DND-41 (cell line): ENCODE measurements at regions not wholly inside any gene's neighbourhood (a gene's known extent, or its start where the extent isn't known, plus 50 kb on each side); places are given as distances from the start of the nearest gene placed in this dataset.

Source experiments
- ATAC-seq: fragments of 200-7000 bp; cut with Tn5 transposase; 3 replicates; pipeline ENCODE4 v1.9.1; 2021; ENCODE audit warnings: low read depth; ENCODE audit not compliant: insufficient read depth
- DNase-seq: peaks from one replicate; pipeline ENCODE4 v3.0.0-alpha.2; 2020
- H2AFZ ChIP-seq: 2 replicates; pipeline ENCODE4 v1.6.0; 2012; ENCODE audit warnings: low read depth, low read length
- H3K27ac ChIP-seq: 2 replicates; pipeline ENCODE4 v1.5.1; 2012; ENCODE audit warnings: low read length, inconsistent platforms
- H3K27me3 ChIP-seq: fragments of 200-600 bp; sonication (generic); 2 replicates; pipeline ENCODE4 v1.6.0; 2012; ENCODE audit warnings: low read length, mild to moderate bottlenecking, inconsistent platforms; ENCODE audit not compliant: insufficient read depth, poor library complexity
- H3K36me3 ChIP-seq: 2 replicates; pipeline ENCODE4 v1.5.1; 2012; ENCODE audit warnings: low read length, inconsistent platforms; ENCODE audit not compliant: insufficient read depth
- H3K4me1 ChIP-seq: 2 replicates; pipeline ENCODE4 v1.5.1; 2012; ENCODE audit warnings: mild to moderate bottlenecking, low read length; ENCODE audit not compliant: insufficient read depth
- H3K4me2 ChIP-seq: 2 replicates; pipeline ENCODE4 v1.6.0; 2012; ENCODE audit warnings: mild to moderate bottlenecking, moderate library complexity, low read length, inconsistent platforms; ENCODE audit not compliant: insufficient read depth
- H3K4me3 ChIP-seq, 2 experiments: fragments of 200-600 bp in 1 of 2; shearing (Covaris generic) in 1 of 2; 2 replicates each; pipeline ENCODE4 v1.5.1; 2012 to 2016; ENCODE audit warnings: inconsistent platforms in 2 of 2, low read length in 2 of 2, mild to moderate bottlenecking in 2 of 2, low read depth in 1 of 2, moderate library complexity in 1 of 2
- H3K79me2 ChIP-seq: 2 replicates; pipeline ENCODE4 v1.6.0; 2012; ENCODE audit warnings: low read length, inconsistent platforms; ENCODE audit not compliant: insufficient read depth
- H3K9ac ChIP-seq: 2 replicates; pipeline ENCODE4 v1.6.0; 2012; ENCODE audit warnings: low read depth, mild to moderate bottlenecking, inconsistent platforms, low read length, moderate library complexity
- H3K9me3 ChIP-seq: 2 replicates; pipeline ENCODE4 v1.5.1; 2012; ENCODE audit warnings: low read length, moderate library complexity, mild to moderate bottlenecking, inconsistent platforms; ENCODE audit not compliant: insufficient read depth, severe bottlenecking
- H4K20me1 ChIP-seq: 2 replicates; pipeline ENCODE4 v1.6.0; 2012; ENCODE audit warnings: low read length; ENCODE audit not compliant: insufficient read depth
- CTCF ChIP-seq: IDR thresholded peaks from 2 replicates; pipeline ENCODE4 v1.5.1; 2012; ENCODE audit warnings: borderline replicate concordance, low read length, moderate library complexity, mild to moderate bottlenecking; ENCODE audit not compliant: poor library complexity, severe bottlenecking; ENCODE audit errors: extremely low read depth
- EZH2 ChIP-seq: IDR thresholded peaks from 3 replicates; pipeline ENCODE4 v1.6.1; 2012; ENCODE audit warnings: borderline replicate concordance, low read depth, mild to moderate bottlenecking, moderate library complexity, low read length, inconsistent platforms; ENCODE audit not compliant: severe bottlenecking

DNA sequence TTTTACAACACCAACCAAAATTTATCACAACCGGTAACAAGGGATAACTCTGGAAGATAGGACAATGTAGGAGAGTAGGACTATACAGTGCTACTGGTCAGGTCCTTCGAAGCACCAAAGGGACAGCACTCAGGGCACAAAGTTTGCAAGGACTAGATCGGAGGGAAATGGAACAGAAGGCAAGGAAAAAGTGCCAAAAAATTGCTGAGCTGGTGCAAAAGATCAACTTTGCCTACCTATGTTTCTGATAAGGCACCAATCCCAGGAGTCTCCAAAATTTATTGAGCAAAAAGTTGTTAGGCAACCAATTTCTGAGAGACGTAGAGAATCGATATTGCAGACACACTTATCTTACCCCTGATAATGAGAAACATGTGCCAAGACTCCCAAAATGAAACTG, 160.0 kb upstream of the PLEKHA5 start:
- Histone ChIP-seq H3K79me2 (no peaks in the 10 kb centered on the region), H3K27me3 (peaks cover 4% of the 10 kb centered on the region), H3K27ac (no peak overlapping the region), H3K9me3 (no peaks in the 10 kb centered on the region), H3K9ac (no peak overlapping the region), H3K4me3 (no peak overlapping the region), H4K20me1 (no peaks in the 10 kb centered on the region), H3K4me2 (no peak overlapping the region), H3K36me3 (no peaks in the 10 kb centered on the region), H2AFZ (no peak overlapping the region), H3K4me1 (no peaks in the 10 kb centered on the region)
- TF ChIP-seq EZH2 (no peak), CTCF (no peak)
- ATAC-seq (no peak), DNase-seq (no peak)

- no peaks in the 10 kb centered on the region for H3K79me2 ChIP-seq
- peaks cover 2% of the 10 kb centered on the region for H3K27me3 ChIP-seq
- H3K4me1 ChIP-seq: no peaks in the 10 kb centered on the region
- no peak overlapping the region for H3K9ac ChIP-seq
- no peaks in the 10 kb centered on the region for H3K9me3 ChIP-seq
- TF ChIP-seq EZH2 (no peak), CTCF (no peak)
- no peak overlapping the region for H3K4me2 ChIP-seq
- H4K20me1 ChIP-seq: no peaks in the 10 kb centered on the region
- no peak overlapping the region for H3K27ac ChIP-seq
- ATAC-seq (no peak), DNase-seq (no peak)
- H3K4me3 ChIP-seq: no peak overlapping the region
- no peak overlapping the region for H2AFZ ChIP-seq
- H3K36me3 ChIP-seq: no peaks in the 10 kb centered on the region
These were observed 158.9 kb upstream of the PLEKHA5 start for GRCh38 chr12:18970603-18971002.

DNA sequence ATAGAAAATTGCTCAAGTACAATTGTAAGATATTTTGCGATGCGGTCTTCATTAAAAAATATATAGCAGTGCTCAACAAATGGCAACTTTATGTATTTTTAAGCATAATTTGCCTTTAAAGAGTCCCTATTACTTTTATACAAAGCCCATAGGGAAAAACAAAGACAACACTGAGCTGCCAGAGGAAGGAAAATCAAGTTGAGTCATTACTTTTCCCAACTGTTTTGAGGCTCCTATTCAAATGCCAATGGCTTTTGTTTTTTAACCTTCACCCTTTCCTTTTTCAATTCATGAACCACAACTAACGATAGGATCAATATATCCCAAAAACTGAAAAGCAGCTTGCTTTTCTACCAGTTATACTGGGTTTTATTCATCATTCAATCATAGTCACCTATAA, 157.6 kb upstream of the PLEKHA5 start:
- H4K20me1 ChIP-seq: no peaks in the 10 kb centered on the region
- no peak overlapping the region for H3K27ac ChIP-seq
- H3K4me3 ChIP-seq: no peak overlapping the region
- no peaks in the 10 kb centered on the region for H3K9me3 ChIP-seq
- H3K4me2 ChIP-seq: no peak overlapping the region
- no peak for ATAC-seq
- H3K36me3 ChIP-seq: no peaks in the 10 kb centered on the region
- no peaks in the 10 kb centered on the region for H3K79me2 ChIP-seq
- no peak overlapping the region for H3K9ac ChIP-seq
- H3K27me3 ChIP-seq: peaks cover 2% of the 10 kb centered on the region
- no peak for DNase-seq
- H2AFZ ChIP-seq: no peak overlapping the region
- TF ChIP-seq CTCF (no peak), EZH2 (no peak)
- H3K4me1 ChIP-seq: no peaks in the 10 kb centered on the region

DNA sequence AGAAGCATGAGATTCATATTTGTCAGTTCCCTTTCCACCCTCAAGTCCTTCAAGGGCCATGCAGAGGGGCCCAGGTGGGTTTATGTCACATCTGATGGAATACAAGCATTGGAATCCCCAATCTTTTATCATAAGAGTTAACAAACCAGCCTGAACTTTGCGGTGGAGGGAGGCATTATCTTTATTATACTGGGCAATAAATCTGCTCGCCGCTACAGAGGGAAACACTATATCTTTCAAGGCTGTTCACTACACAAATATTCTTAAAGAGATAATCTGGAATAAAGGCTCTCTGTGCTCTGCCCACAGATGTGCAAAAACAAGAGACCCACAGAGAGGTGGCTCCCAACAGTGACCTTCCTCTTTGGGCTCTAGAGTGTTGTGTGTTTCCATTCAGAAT, 153.6 kb upstream of the PLEKHA5 start:
- H3K4me3 ChIP-seq: no peak overlapping the region
- peaks cover 2% of the 10 kb centered on the region for H3K27me3 ChIP-seq
- H3K9ac ChIP-seq: no peak overlapping the region
- ATAC-seq (no peak), DNase-seq (no peak)
- no peaks in the 10 kb centered on the region for H3K36me3 ChIP-seq
- H4K20me1 ChIP-seq: no peaks in the 10 kb centered on the region
- no peaks in the 10 kb centered on the region for H3K79me2 ChIP-seq
- no peaks in the 10 kb centered on the region for H3K9me3 ChIP-seq
- no peak overlapping the region for H3K4me2 ChIP-seq
- H2AFZ ChIP-seq: no peak overlapping the region
- TF ChIP-seq EZH2 (no peak), CTCF (no peak)
- no peak overlapping the region for H3K27ac ChIP-seq
- no peaks in the 10 kb centered on the region for H3K4me1 ChIP-seq
